Activated naive CD8-positive, alpha-beta T cell treated with anti-CD3 and anti-CD28 coated beads, Interleukin-2, amount 50 U/mL, for 24 hours (primary cell): ENCODE measurements at regions not wholly inside any gene's neighbourhood (a gene's known extent, or its start where the extent isn't known, plus 50 kb on each side); places are given as distances from the start of the nearest gene placed in this dataset.

Experiments used
- ATAC-seq: fragments of 150-1000 bp; cut with Tn5 transposase; one replicate; pipeline ENCODE4 v1.10.0; 2021
- DNase-seq: peaks from one replicate; pipeline ENCODE4 v3.0.0; 2021
- H3K27ac Mint-ChIP-seq: one replicate; pipeline ENCODE4 v1.8.0; 2021; ENCODE audit warnings: mild to moderate bottlenecking, mixed read lengths
- H3K27me3 Mint-ChIP-seq: one replicate; pipeline ENCODE4 v1.8.0; 2021; ENCODE audit warnings: mixed read lengths
- H3K36me3 Mint-ChIP-seq: one replicate; pipeline ENCODE4 v1.8.0; 2021; ENCODE audit warnings: low read depth, mixed read lengths
- H3K4me1 Mint-ChIP-seq: one replicate; pipeline ENCODE4 v1.8.0; 2021; ENCODE audit warnings: mixed read lengths
- H3K4me3 Mint-ChIP-seq: one replicate; pipeline ENCODE4 v1.8.0; 2021; ENCODE audit warnings: mild to moderate bottlenecking, moderate library complexity, mixed read lengths
- H3K9me3 Mint-ChIP-seq: one replicate; pipeline ENCODE4 v1.8.0; 2021; ENCODE audit warnings: mixed read lengths

- no peak overlapping the region for H3K27ac Mint-ChIP-seq
Observed at GRCh38 chr7:112869111-112869774, 79.0 kb upstream of the TMEM168 start.

GRCh38 chr7:112868609-112869008, 78.4 kb upstream of the TMEM168 start:
- Mint-ChIP-seq H3K9me3 (peaks cover 7% of the 10 kb centered on the region), H3K27ac (no peak overlapping the region), H3K27me3 (no peaks in the 10 kb centered on the region), H3K4me1 (peaks cover 12% of the 10 kb centered on the region), H3K36me3 (peaks cover 3% of the 10 kb centered on the region), H3K4me3 (no peak overlapping the region)
- ATAC-seq (no peak), DNase-seq (no peak)

More at GRCh38 chr7:112869111-112869774, 79.0 kb upstream of the TMEM168 start:
- ATAC-seq (peak; percentile 61), DNase-seq (peak; percentile 52)
- H3K4me1 Mint-ChIP-seq: peaks cover 19% of the 10 kb centered on the region
- peaks cover 3% of the 10 kb centered on the region for H3K36me3 Mint-ChIP-seq
- H3K9me3 Mint-ChIP-seq: peaks cover 2% of the 10 kb centered on the region
- no peak overlapping the region for H3K4me3 Mint-ChIP-seq
- H3K27me3 Mint-ChIP-seq: no peaks in the 10 kb centered on the region

GRCh38 chr7:112866424-112866823, 76.2 kb upstream of the TMEM168 start:
- Mint-ChIP-seq H3K27ac (no peak overlapping the region), H3K4me1 (peaks cover 8% of the 10 kb centered on the region), H3K27me3 (no peaks in the 10 kb centered on the region), H3K4me3 (no peak overlapping the region), H3K36me3 (peaks cover 8% of the 10 kb centered on the region), H3K9me3 (peaks cover 7% of the 10 kb centered on the region)
- DNase-seq: no peak
- ATAC-seq: no peak

GRCh38 chr7:112864380-112864779, 74.2 kb upstream of the TMEM168 start:
- ATAC-seq (no peak), DNase-seq (no peak)
- H3K4me3 Mint-ChIP-seq: no peak overlapping the region
- H3K27me3 Mint-ChIP-seq: no peaks in the 10 kb centered on the region
- H3K4me1 Mint-ChIP-seq: peaks cover 8% of the 10 kb centered on the region
- peaks cover 8% of the 10 kb centered on the region for H3K36me3 Mint-ChIP-seq
- peaks cover 7% of the 10 kb centered on the region for H3K9me3 Mint-ChIP-seq
- no peak overlapping the region for H3K27ac Mint-ChIP-seq

GRCh38 chr7:112858838-112859237, 68.6 kb upstream of the TMEM168 start:
- Mint-ChIP-seq H3K9me3 (peaks cover under 1% of the 10 kb centered on the region), H3K27me3 (no peaks in the 10 kb centered on the region), H3K4me1 (no peaks in the 10 kb centered on the region), H3K27ac (no peak overlapping the region), H3K36me3 (peaks cover 12% of the 10 kb centered on the region), H3K4me3 (no peak overlapping the region)
- DNase-seq (no peak), ATAC-seq (no peak)

GRCh38 chr7:112855227-112855626, 65.0 kb upstream of the TMEM168 start:
- no peak overlapping the region for H3K4me3 Mint-ChIP-seq
- DNase-seq: no peak
- H3K4me1 Mint-ChIP-seq: no peaks in the 10 kb centered on the region
- ATAC-seq: no peak
- peaks cover 16% of the 10 kb centered on the region for H3K36me3 Mint-ChIP-seq
- no peak overlapping the region for H3K27ac Mint-ChIP-seq
- H3K9me3 Mint-ChIP-seq: no peaks in the 10 kb centered on the region
- no peaks in the 10 kb centered on the region for H3K27me3 Mint-ChIP-seq

- H3K27me3 Mint-ChIP-seq: no peaks in the 10 kb centered on the region
- H3K4me1 Mint-ChIP-seq: no peaks in the 10 kb centered on the region
- H3K27ac Mint-ChIP-seq: no peak overlapping the region
- ATAC-seq: no peak
- H3K36me3 Mint-ChIP-seq: peaks cover 19% of the 10 kb centered on the region
- H3K4me3 Mint-ChIP-seq: no peak overlapping the region
- no peaks in the 10 kb centered on the region for H3K9me3 Mint-ChIP-seq
- DNase-seq: no peak
Observed at GRCh38 chr7:112854169-112854568, 64.0 kb upstream of the TMEM168 start.

GRCh38 chr7:112853422-112853821, 63.2 kb upstream of the TMEM168 start:
- Mint-ChIP-seq H3K27me3 (no peaks in the 10 kb centered on the region), H3K4me1 (no peaks in the 10 kb centered on the region), H3K9me3 (no peaks in the 10 kb centered on the region), H3K27ac (no peak overlapping the region), H3K4me3 (no peak overlapping the region), H3K36me3 (peaks cover 21% of the 10 kb centered on the region)
- ATAC-seq: no peak
- no peak for DNase-seq

- Mint-ChIP-seq H3K4me3 (no peak overlapping the region), H3K36me3 (peaks cover 10% of the 10 kb centered on the region), H3K4me1 (peaks cover 14% of the 10 kb centered on the region), H3K27ac (no peak overlapping the region), H3K27me3 (no peaks in the 10 kb centered on the region), H3K9me3 (no peaks in the 10 kb centered on the region)
- DNase-seq: no peak
- ATAC-seq: no peak
Observed at GRCh38 chr7:112843151-112843550, 53.0 kb upstream of the TMEM168 start.
